Endothelial cell of umbilical vein (primary cell): ENCODE measurements at regions not wholly inside any gene's neighbourhood (a gene's known extent, or its start where the extent isn't known, plus 50 kb on each side); places are given as distances from the start of the nearest gene placed in this dataset.

Source experiments
- POLR2AphosphoS5 ChIP-seq: IDR thresholded peaks from 2 replicates; pipeline ENCODE4 v1.6.1; 2012; ENCODE audit warnings: low read depth, mild to moderate bottlenecking, control low read depth, low read length, moderate library complexity; ENCODE audit not compliant: insufficient read depth
- TF ChIP-seq, protein P1 (sequence below), 2 donors: IDR thresholded peaks; 1 replicate in 1 of 2; 2 replicates in 1 of 2; pipeline ENCODE4 v1.5.1; 2011; ENCODE audit warnings: low read length in 2 of 2, mild to moderate bottlenecking in 2 of 2, moderate library complexity in 2 of 2, control low read depth in 1 of 2, inconsistent platforms in 1 of 2, low read depth in 1 of 2; ENCODE audit not compliant: insufficient read depth in 1 of 2; ENCODE audit errors: extremely low read depth in 1 of 2

DNA sequence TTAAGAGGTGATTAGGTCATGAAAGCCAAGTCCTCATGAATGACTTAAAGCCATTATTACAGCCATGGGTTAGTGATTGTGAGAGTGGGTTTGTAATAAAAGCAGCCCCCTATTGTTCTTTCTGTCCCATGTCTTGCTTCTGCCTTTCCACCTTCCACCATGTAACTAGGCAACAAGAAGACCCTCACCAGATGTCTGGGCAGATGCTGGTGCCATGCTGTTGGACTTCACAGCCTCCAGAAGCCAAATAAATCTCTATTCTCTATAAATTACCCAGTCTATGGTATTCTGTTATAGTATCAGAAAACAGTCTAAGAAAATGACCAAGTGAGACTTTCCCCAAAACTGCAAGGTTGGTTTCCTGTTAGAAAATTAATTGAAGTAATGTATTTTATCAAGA, 460.3 kb upstream of the ADARB2 start:
- TF ChIP-seq POLR2AphosphoS5 = no peak
- TF ChIP-seq, protein P1, sequence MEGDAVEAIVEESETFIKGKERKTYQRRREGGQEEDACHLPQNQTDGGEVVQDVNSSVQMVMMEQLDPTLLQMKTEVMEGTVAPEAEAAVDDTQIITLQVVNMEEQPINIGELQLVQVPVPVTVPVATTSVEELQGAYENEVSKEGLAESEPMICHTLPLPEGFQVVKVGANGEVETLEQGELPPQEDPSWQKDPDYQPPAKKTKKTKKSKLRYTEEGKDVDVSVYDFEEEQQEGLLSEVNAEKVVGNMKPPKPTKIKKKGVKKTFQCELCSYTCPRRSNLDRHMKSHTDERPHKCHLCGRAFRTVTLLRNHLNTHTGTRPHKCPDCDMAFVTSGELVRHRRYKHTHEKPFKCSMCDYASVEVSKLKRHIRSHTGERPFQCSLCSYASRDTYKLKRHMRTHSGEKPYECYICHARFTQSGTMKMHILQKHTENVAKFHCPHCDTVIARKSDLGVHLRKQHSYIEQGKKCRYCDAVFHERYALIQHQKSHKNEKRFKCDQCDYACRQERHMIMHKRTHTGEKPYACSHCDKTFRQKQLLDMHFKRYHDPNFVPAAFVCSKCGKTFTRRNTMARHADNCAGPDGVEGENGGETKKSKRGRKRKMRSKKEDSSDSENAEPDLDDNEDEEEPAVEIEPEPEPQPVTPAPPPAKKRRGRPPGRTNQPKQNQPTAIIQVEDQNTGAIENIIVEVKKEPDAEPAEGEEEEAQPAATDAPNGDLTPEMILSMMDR (IDR thresholded peaks at IDR 0.05; ENCODE audit: extremely low read depth in 1 of 2, insufficient read depth in 1 of 2, low read depth in 1 of 2, low read length in 2 of 2) = no peak
